Parathyroid adenoma (tissue), 2 donors: ENCODE measurements at regions not wholly inside any gene's neighbourhood (a gene's known extent, or its start where the extent isn't known, plus 50 kb on each side); places are given as distances from the start of the nearest gene placed in this dataset.

Source experiments
- H2AFZ ChIP-seq: fragments of 300-600 bp; sonication (generic); one replicate; pipeline ENCODE4 v1.7.0; 2017; ENCODE audit warnings: antibody characterized with exemption, mild to moderate bottlenecking
- H3K27ac ChIP-seq: fragments of 300-600 bp; sonication (generic); one replicate; pipeline ENCODE4 v1.7.0; 2017
- H3K27me3 ChIP-seq: fragments of 300-600 bp; sonication (generic); one replicate; pipeline ENCODE4 v1.7.0; 2017; ENCODE audit warnings: low read length; ENCODE audit not compliant: control insufficient read depth, insufficient read depth
- H3K36me3 ChIP-seq: fragments of 300-600 bp; sonication (generic); one replicate; pipeline ENCODE4 v1.7.0; 2017; ENCODE audit warnings: low read length; ENCODE audit not compliant: control insufficient read depth, insufficient read depth
- H3K4me1 ChIP-seq: fragments of 300-600 bp; sonication (generic); one replicate; pipeline ENCODE4 v1.7.0; 2017; ENCODE audit warnings: control low read depth
- H3K4me2 ChIP-seq: fragments of 300-600 bp; sonication (generic); one replicate; pipeline ENCODE4 v1.7.0; 2017; ENCODE audit warnings: low read length
- H3K4me3 ChIP-seq: fragments of 300-600 bp; sonication (generic); one replicate; pipeline ENCODE4 v1.7.0; 2017; ENCODE audit warnings: low read depth, low read length
- H3K79me2 ChIP-seq: fragments of 300-600 bp; sonication (generic); one replicate; pipeline ENCODE4 v1.7.0; 2017; ENCODE audit warnings: control low read depth
- H3K9ac ChIP-seq: fragments of 300-600 bp; sonication (generic); one replicate; pipeline ENCODE4 v1.7.0; 2017; ENCODE audit warnings: mild to moderate bottlenecking
- H3K9me3 ChIP-seq: fragments of 300-600 bp; sonication (generic); one replicate; pipeline ENCODE4 v1.7.0; 2017; ENCODE audit warnings: low read length; ENCODE audit not compliant: control insufficient read depth
- CTCF ChIP-seq: fragments of 300-600 bp; sonication (generic); IDR thresholded peaks from one replicate; pipeline ENCODE4 v1.7.0; 2017; ENCODE audit warnings: antibody characterized with exemption, mild to moderate bottlenecking
- donor health status: primary hyperparathyroidism.

DNA sequence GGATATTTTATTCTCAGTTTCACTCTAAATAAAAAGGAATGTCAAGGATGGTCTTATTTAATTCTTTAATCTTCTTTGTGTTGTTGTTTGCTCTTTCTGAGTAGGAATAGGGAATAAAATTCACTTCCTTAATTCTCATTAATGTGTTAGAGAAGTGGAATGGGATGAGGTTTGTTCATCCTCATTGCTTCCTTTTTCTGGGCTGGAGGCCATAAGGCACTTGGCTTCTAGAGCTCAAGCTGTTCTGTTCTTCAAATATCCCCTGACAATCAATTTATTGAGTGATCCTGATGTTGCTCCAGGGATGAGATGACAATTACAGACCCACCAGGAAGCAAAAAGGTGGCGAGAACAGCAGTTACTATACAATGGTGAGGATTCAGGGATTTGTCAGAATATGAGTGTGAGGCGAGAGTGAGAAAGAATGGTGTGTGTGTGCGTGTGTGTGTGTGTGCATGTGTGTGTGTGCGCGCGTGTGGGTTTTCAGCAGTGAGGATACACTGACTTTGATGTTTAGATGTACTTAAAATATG lies 557.6 kb upstream of the FANCL start:
- no peak for TF ChIP-seq CTCF
- Histone ChIP-seq H3K36me3 (no peaks in the 10 kb centered on the region), H3K27ac (no peak overlapping the region), H3K4me2 (no peak overlapping the region), H3K4me3 (no peak overlapping the region), H2AFZ (no peak overlapping the region), H3K79me2 (no peaks in the 10 kb centered on the region), H3K9me3 (no peaks in the 10 kb centered on the region), H3K4me1 (no peaks in the 10 kb centered on the region), H3K9ac (no peak overlapping the region), H3K27me3 (no peaks in the 10 kb centered on the region)

- H3K36me3 ChIP-seq = no peaks in the 10 kb centered on the region
- no peaks in the 10 kb centered on the region for H3K27me3 ChIP-seq
- no peak for TF ChIP-seq CTCF
- H2AFZ ChIP-seq = no peak overlapping the region
- no peak overlapping the region for H3K4me2 ChIP-seq
- H3K4me3 ChIP-seq = no peak overlapping the region
- no peak overlapping the region for H3K9ac ChIP-seq
- no peak overlapping the region for H3K27ac ChIP-seq
- no peaks in the 10 kb centered on the region for H3K4me1 ChIP-seq
- H3K79me2 ChIP-seq = no peaks in the 10 kb centered on the region
- no peaks in the 10 kb centered on the region for H3K9me3 ChIP-seq
Measured at GRCh38 chr2:58796239-58796910, 555.2 kb upstream of the FANCL start.

DNA sequence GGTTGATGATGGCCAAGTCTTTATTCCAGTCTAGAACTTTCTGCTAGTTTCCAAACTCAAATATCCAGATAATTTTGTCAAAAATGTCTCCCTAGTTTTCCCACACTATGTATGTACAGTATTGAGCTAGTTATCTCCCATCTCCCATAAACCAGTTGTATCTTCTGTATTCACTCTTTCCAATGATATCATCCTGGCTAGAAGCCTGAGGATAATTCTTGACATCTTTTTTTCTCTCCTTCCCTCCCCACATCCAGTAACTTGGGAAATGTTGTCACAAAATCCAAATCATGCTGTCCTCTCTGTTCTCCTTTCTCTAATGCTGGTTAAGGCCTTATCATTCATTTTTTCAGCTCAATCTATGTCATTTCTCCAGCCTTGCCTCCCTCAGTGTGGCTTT lies 553.8 kb upstream of the FANCL start:
- Histone ChIP-seq H3K9me3 (no peaks in the 10 kb centered on the region), H3K27me3 (no peaks in the 10 kb centered on the region), H3K9ac (no peak overlapping the region), H3K4me2 (no peak overlapping the region), H3K4me3 (no peak overlapping the region), H3K36me3 (no peaks in the 10 kb centered on the region), H2AFZ (no peak overlapping the region), H3K79me2 (no peaks in the 10 kb centered on the region), H3K4me1 (no peaks in the 10 kb centered on the region), H3K27ac (no peak overlapping the region)
- no peak for TF ChIP-seq CTCF

DNA sequence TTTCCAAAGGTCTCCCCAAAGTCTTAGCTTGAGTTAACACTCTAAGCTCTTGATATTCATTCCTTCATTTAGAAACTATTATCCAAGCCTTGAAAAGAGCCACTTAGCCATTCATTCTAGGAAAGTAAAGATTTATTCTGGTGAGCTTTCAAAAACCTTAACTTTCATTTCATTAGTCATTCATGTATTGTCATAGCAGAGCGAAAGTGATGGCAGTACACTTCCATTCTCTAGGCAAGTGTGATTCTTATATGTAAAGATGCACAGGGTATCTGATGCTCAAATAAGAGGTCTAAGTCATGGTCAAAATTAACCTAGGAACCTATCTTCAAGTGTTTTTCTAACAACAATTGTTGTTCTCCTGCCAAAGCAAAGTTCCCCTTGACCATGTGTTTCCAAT lies 553.0 kb upstream of the FANCL start:
- TF ChIP-seq CTCF = no peak

GRCh38 chr2:58788402-58788801 lies 547.3 kb upstream of the FANCL start:
- H2AFZ ChIP-seq = no peak overlapping the region
- no peak overlapping the region for H3K27ac ChIP-seq
- no peaks in the 10 kb centered on the region for H3K27me3 ChIP-seq
- no peaks in the 10 kb centered on the region for H3K36me3 ChIP-seq
- no peaks in the 10 kb centered on the region for H3K9me3 ChIP-seq
- no peak for TF ChIP-seq CTCF
- no peak overlapping the region for H3K4me3 ChIP-seq
- H3K9ac ChIP-seq = no peak overlapping the region
- no peak overlapping the region for H3K4me2 ChIP-seq
- no peaks in the 10 kb centered on the region for H3K79me2 ChIP-seq
- H3K4me1 ChIP-seq = no peaks in the 10 kb centered on the region

More for the DNA sequence above, 553.0 kb upstream of the FANCL start:
- no peak overlapping the region for H3K4me3 ChIP-seq
- H3K27ac ChIP-seq = no peak overlapping the region
- H2AFZ ChIP-seq = no peak overlapping the region
- no peaks in the 10 kb centered on the region for H3K36me3 ChIP-seq
- no peak overlapping the region for H3K4me2 ChIP-seq
- H3K4me1 ChIP-seq = no peaks in the 10 kb centered on the region
- H3K27me3 ChIP-seq = no peaks in the 10 kb centered on the region
- no peak overlapping the region for H3K9ac ChIP-seq
- no peaks in the 10 kb centered on the region for H3K9me3 ChIP-seq
- H3K79me2 ChIP-seq = no peaks in the 10 kb centered on the region
